ENCODE measurements at regions not wholly inside any gene's neighbourhood (a gene's known extent, or its start where the extent isn't known, plus 50 kb on each side); places are given as distances from the start of the nearest gene placed in this dataset.

GRCh38 chr18:34050661-34051060 is 174.1 kb downstream of the NOL4 start:
- TF ChIP-seq CTCF (IDR thresholded peaks at IDR 0.05): no peak
- Mint-ChIP-seq H3K27ac (ENCODE audit: unreplicated experiment) (no peak overlapping the region), H3K27me3 (ENCODE audit: unreplicated experiment) (no peaks in the 10 kb centered on the region), H3K4me3 (ENCODE audit: unreplicated experiment) (no peak overlapping the region), H3K4me1 (ENCODE audit: unreplicated experiment) (peaks cover 2% of the 10 kb centered on the region), H3K36me3 (ENCODE audit: unreplicated experiment) (peaks cover 1% of the 10 kb centered on the region), H3K9me3 (ENCODE audit: unreplicated experiment) (peaks cover 9% of the 10 kb centered on the region)
- DNase-seq (ENCODE audit: extremely low spot score, unreplicated experiment): no peak

- H3K27ac Mint-ChIP-seq (ENCODE audit: unreplicated experiment): no peak overlapping the region
- no peaks in the 10 kb centered on the region for H3K36me3 Mint-ChIP-seq (ENCODE audit: unreplicated experiment)
- peaks cover 2% of the 10 kb centered on the region for H3K4me1 Mint-ChIP-seq (ENCODE audit: unreplicated experiment)
- peaks cover 2% of the 10 kb centered on the region for H3K9me3 Mint-ChIP-seq (ENCODE audit: unreplicated experiment)
- TF ChIP-seq CTCF (IDR thresholded peaks at IDR 0.05): no peak
- H3K27me3 Mint-ChIP-seq (ENCODE audit: unreplicated experiment): no peaks in the 10 kb centered on the region
- no peak for DNase-seq (ENCODE audit: extremely low spot score, unreplicated experiment)
- H3K4me3 Mint-ChIP-seq (ENCODE audit: unreplicated experiment): no peak overlapping the region
These were observed 175.2 kb downstream of the NOL4 start for GRCh38 chr18:34049511-34049910.

GRCh38 chr18:34048423-34048822 is 176.3 kb downstream of the NOL4 start:
- H3K36me3 Mint-ChIP-seq (ENCODE audit: unreplicated experiment): no peaks in the 10 kb centered on the region
- no peak for DNase-seq (ENCODE audit: extremely low spot score, unreplicated experiment)
- H3K9me3 Mint-ChIP-seq (ENCODE audit: unreplicated experiment): no peaks in the 10 kb centered on the region
- H3K4me1 Mint-ChIP-seq (ENCODE audit: unreplicated experiment): peaks cover 2% of the 10 kb centered on the region
- H3K27ac Mint-ChIP-seq (ENCODE audit: unreplicated experiment): no peak overlapping the region
- no peak overlapping the region for H3K4me3 Mint-ChIP-seq (ENCODE audit: unreplicated experiment)
- no peaks in the 10 kb centered on the region for H3K27me3 Mint-ChIP-seq (ENCODE audit: unreplicated experiment)
- TF ChIP-seq CTCF (IDR thresholded peaks at IDR 0.05): no peak

GRCh38 chr18:34042423-34043146 is 182.1 kb downstream of the NOL4 start:
- H3K27ac Mint-ChIP-seq (ENCODE audit: unreplicated experiment): no peak overlapping the region
- H3K36me3 Mint-ChIP-seq (ENCODE audit: unreplicated experiment): no peaks in the 10 kb centered on the region
- no peaks in the 10 kb centered on the region for H3K9me3 Mint-ChIP-seq (ENCODE audit: unreplicated experiment)
- H3K27me3 Mint-ChIP-seq (ENCODE audit: unreplicated experiment): no peaks in the 10 kb centered on the region
- no peak for DNase-seq (ENCODE audit: extremely low spot score, unreplicated experiment)
- no peak for TF ChIP-seq CTCF (IDR thresholded peaks at IDR 0.05)
- peaks cover 18% of the 10 kb centered on the region for H3K4me1 Mint-ChIP-seq (ENCODE audit: unreplicated experiment)
- H3K4me3 Mint-ChIP-seq (ENCODE audit: unreplicated experiment): no peak overlapping the region

- Mint-ChIP-seq H3K27me3 (ENCODE audit: unreplicated experiment) (no peaks in the 10 kb centered on the region), H3K4me3 (ENCODE audit: unreplicated experiment) (no peak overlapping the region), H3K27ac (ENCODE audit: unreplicated experiment) (no peak overlapping the region), H3K36me3 (ENCODE audit: unreplicated experiment) (no peaks in the 10 kb centered on the region), H3K9me3 (ENCODE audit: unreplicated experiment) (peaks cover 10% of the 10 kb centered on the region), H3K4me1 (ENCODE audit: unreplicated experiment) (peaks cover 19% of the 10 kb centered on the region)
- no peak for DNase-seq (ENCODE audit: extremely low spot score, unreplicated experiment)
- no peak for TF ChIP-seq CTCF (IDR thresholded peaks at IDR 0.05)
These were observed 185.1 kb downstream of the NOL4 start for GRCh38 chr18:34039611-34040010.

Measured in osteocyte (in vitro differentiated cells).